Endometrium (tissue), 2 donors: ENCODE measurements at regions not wholly inside any gene's neighbourhood (a gene's known extent, or its start where the extent isn't known, plus 50 kb on each side); places are given as distances from the start of the nearest gene placed in this dataset.
A peak's percentile ranks its signal among the peaks of the same experiment; 100 is the strongest.
"Not testable (repeated sequence)": the region's sequence is repeated elsewhere in the genome, so short reads cannot be mapped to it uniquely, and the experiment has no call there.

Experiments used
- FAIRE-seq: peaks from 2 replicates; lab custom pipeline; 2012; peaks lifted over from hg19 to GRCh38; lab: Jason Lieb, UNC
- donor health status: control.
- donor health status: control.

- FAIRE-seq, result no peak
These were observed 178.9 kb upstream of the SPRY1 start for GRCh38 chr4:123217664-123218063.

- no peak for FAIRE-seq
These were observed 177.6 kb upstream of the SPRY1 start for GRCh38 chr4:123218981-123219380.

- no peak for FAIRE-seq
These were observed 167.3 kb upstream of the SPRY1 start for GRCh38 chr4:123229286-123229685.

GRCh38 chr4:123230061-123230460 lies 166.5 kb upstream of the SPRY1 start:
- no peak for FAIRE-seq

GRCh38 chr4:123232439-123232838 lies 164.2 kb upstream of the SPRY1 start:
- FAIRE-seq, result no peak

GRCh38 chr4:123233136-123233768 lies 163.3 kb upstream of the SPRY1 start:
- FAIRE-seq, result no peak

GRCh38 chr4:123234955-123235354 lies 161.6 kb upstream of the SPRY1 start:
- no peak for FAIRE-seq

- no peak for FAIRE-seq
These were observed 161.2 kb upstream of the SPRY1 start for GRCh38 chr4:123235431-123235830.

GRCh38 chr4:123236606-123237005 lies 160.0 kb upstream of the SPRY1 start:
- no peak for FAIRE-seq

GRCh38 chr4:123240286-123240685 lies 156.3 kb upstream of the SPRY1 start:
- not testable (repeated sequence) for FAIRE-seq

GRCh38 chr4:123243220-123243619 lies 153.4 kb upstream of the SPRY1 start:
- FAIRE-seq, result not testable (repeated sequence)

- no peak for FAIRE-seq
These were observed 152.5 kb upstream of the SPRY1 start for GRCh38 chr4:123244137-123244536.

- no peak for FAIRE-seq
These were observed 150.5 kb upstream of the SPRY1 start for GRCh38 chr4:123246085-123246484.

- peak; percentile 95 for FAIRE-seq
These were observed 148.4 kb upstream of the SPRY1 start for GRCh38 chr4:123248085-123248659.

- FAIRE-seq, result no peak
These were observed 146.8 kb upstream of the SPRY1 start for GRCh38 chr4:123249821-123250220.

GRCh38 chr4:123250843-123251242 lies 145.8 kb upstream of the SPRY1 start:
- FAIRE-seq, result no peak

GRCh38 chr4:123255971-123256370 lies 140.6 kb upstream of the SPRY1 start:
- no peak for FAIRE-seq

- FAIRE-seq, result no peak
These were observed 139.7 kb upstream of the SPRY1 start for GRCh38 chr4:123256901-123257300.

- FAIRE-seq, result no peak
These were observed 139.0 kb upstream of the SPRY1 start for GRCh38 chr4:123257591-123257990.

- FAIRE-seq, result no peak
These were observed 136.6 kb upstream of the SPRY1 start for GRCh38 chr4:123259676-123260646.

- no peak for FAIRE-seq
These were observed 135.9 kb upstream of the SPRY1 start for GRCh38 chr4:123260653-123261052.

GRCh38 chr4:123262080-123262479 lies 134.5 kb upstream of the SPRY1 start:
- no peak for FAIRE-seq

GRCh38 chr4:123265443-123265842 lies 131.2 kb upstream of the SPRY1 start:
- no peak for FAIRE-seq
